Mesenchymal stem cell (in vitro differentiated cells and primary cell): ENCODE measurements at regions not wholly inside any gene's neighbourhood (a gene's known extent, or its start where the extent isn't known, plus 50 kb on each side); places are given as distances from the start of the nearest gene placed in this dataset.
A peak's percentile ranks its signal among the peaks of the same experiment; 100 is the strongest.

Experiments used
- DNase-seq: peaks from one replicate; pipeline ENCODE4 v3.0.0-alpha.2; 2013
- H2AFZ ChIP-seq: one replicate; pipeline ENCODE4 v1.6.1; 2013; ENCODE audit warnings: low read depth, mild to moderate bottlenecking, control low read depth, inconsistent platforms, low read length, moderate library complexity
- H2AK5ac ChIP-seq: 2 replicates; pipeline ENCODE4 v1.6.1; 2013; ENCODE audit warnings: low read length, moderate library complexity, mild to moderate bottlenecking, inconsistent platforms; ENCODE audit not compliant: severe bottlenecking
- H2BK120ac ChIP-seq: one replicate; pipeline ENCODE4 v1.6.1; 2013; ENCODE audit warnings: low read depth, mild to moderate bottlenecking, inconsistent platforms, low read length, moderate library complexity
- H2BK12ac ChIP-seq, 2 experiments: one replicate each; pipeline ENCODE4 v1.6.1; 2013; ENCODE audit warnings: inconsistent platforms in 2 of 2, low read length in 2 of 2, mild to moderate bottlenecking in 2 of 2, moderate library complexity in 2 of 2, control low read depth in 1 of 2
- H2BK15ac ChIP-seq: one replicate; pipeline ENCODE4 v1.6.1; 2013; ENCODE audit warnings: mild to moderate bottlenecking, low read depth, inconsistent platforms; ENCODE audit not compliant: poor library complexity, severe bottlenecking
- H2BK5ac ChIP-seq: 2 replicates; pipeline ENCODE4 v1.6.1; 2013; ENCODE audit warnings: low read depth, mild to moderate bottlenecking, low read length, control low read depth, inconsistent platforms; ENCODE audit not compliant: poor library complexity, severe bottlenecking
- H3K14ac ChIP-seq, 2 experiments: one replicate each; pipeline ENCODE4 v1.6.1; 2013; ENCODE audit warnings: inconsistent platforms in 2 of 2, low read length in 2 of 2, control low read depth in 1 of 2, mild to moderate bottlenecking in 1 of 2, moderate library complexity in 1 of 2
- H3K18ac ChIP-seq, 2 experiments: one replicate each; pipeline ENCODE4 v1.6.1; 2013; ENCODE audit warnings: inconsistent platforms in 2 of 2, low read length in 2 of 2, control low read depth in 1 of 2, low read depth in 1 of 2, mild to moderate bottlenecking in 1 of 2
- H3K23ac ChIP-seq, 2 experiments: one replicate each; pipeline ENCODE4 v1.6.1; 2013; ENCODE audit warnings: inconsistent platforms in 2 of 2, low read length in 2 of 2, mild to moderate bottlenecking in 2 of 2, moderate library complexity in 2 of 2, control low read depth in 1 of 2
- H3K27ac ChIP-seq: 2 replicates; pipeline ENCODE4 v1.5.1; 2013; ENCODE audit warnings: mild to moderate bottlenecking, moderate library complexity, low read length, control low read depth, inconsistent platforms; ENCODE audit not compliant: poor library complexity, severe bottlenecking
- H3K27me3 ChIP-seq, 2 experiments: 2 replicates each; pipeline versions ENCODE4 v1.6.1 to v1.7.0; 2013; ENCODE audit warnings: low read length in 2 of 2, mild to moderate bottlenecking in 2 of 2, moderate library complexity in 2 of 2, control low read depth in 1 of 2, inconsistent platforms in 1 of 2; ENCODE audit not compliant: control insufficient read depth in 1 of 2, insufficient read depth in 1 of 2
- H3K36me3 ChIP-seq, 2 experiments: 2 replicates each; pipeline versions ENCODE4 v1.6.1 to v1.7.0; 2013; ENCODE audit warnings: low read length in 2 of 2, control low read depth in 1 of 2, inconsistent platforms in 1 of 2, low read depth in 1 of 2, mild to moderate bottlenecking in 1 of 2; ENCODE audit not compliant: insufficient read depth in 2 of 2, control insufficient read depth in 1 of 2
- H3K4ac ChIP-seq, 2 experiments: one replicate each; pipeline ENCODE4 v1.6.1; 2013; ENCODE audit warnings: inconsistent platforms in 2 of 2, low read length in 2 of 2, mild to moderate bottlenecking in 2 of 2, moderate library complexity in 2 of 2, control low read depth in 1 of 2, low read depth in 1 of 2
- H3K4me1 ChIP-seq: 2 replicates; pipeline ENCODE4 v1.6.1; 2013; ENCODE audit warnings: low read depth, low read length, control low read depth; ENCODE audit not compliant: control insufficient read depth, insufficient read depth
- H3K4me2 ChIP-seq: 2 replicates; pipeline ENCODE4 v1.6.1; 2013; ENCODE audit warnings: low read length, mild to moderate bottlenecking, inconsistent platforms; ENCODE audit not compliant: poor library complexity, severe bottlenecking
- H3K4me3 ChIP-seq, 2 experiments: 2 replicates each; pipeline versions ENCODE4 v1.5.1 to v1.7.0; 2013; ENCODE audit warnings: low read length in 2 of 2, mild to moderate bottlenecking in 2 of 2, control low read depth in 1 of 2, low read depth in 1 of 2; ENCODE audit not compliant: insufficient read depth in 1 of 2
- H3K79me1 ChIP-seq: replicated peaks from 2 replicates; pipeline ENCODE4 v1.6.1; 2013; ENCODE audit warnings: mild to moderate bottlenecking, control low read depth, low read length, inconsistent platforms; ENCODE audit not compliant: poor library complexity, severe bottlenecking
- H3K9ac ChIP-seq: 2 replicates; pipeline ENCODE4 v1.7.0; 2013; ENCODE audit warnings: mild to moderate bottlenecking, low read length, moderate library complexity
- H3K9me3 ChIP-seq: 2 replicates; pipeline ENCODE4 v1.7.0; 2013; ENCODE audit warnings: mild to moderate bottlenecking, low read length; ENCODE audit not compliant: control insufficient read depth
- H4K8ac ChIP-seq: one replicate; pipeline ENCODE4 v1.6.1; 2013; ENCODE audit warnings: inconsistent platforms, mild to moderate bottlenecking, low read length, moderate library complexity
- H4K91ac ChIP-seq: one replicate; pipeline ENCODE4 v1.6.1; 2013; ENCODE audit warnings: mild to moderate bottlenecking, low read length, inconsistent platforms
- WGBS: methylation state at CpG from one replicate; pipeline ENCODE4 v1.1.7; 2013; ENCODE audit warnings: mixed read lengths; 5-methylcytosine and 5-hydroxymethylcytosine counted together

DNA sequence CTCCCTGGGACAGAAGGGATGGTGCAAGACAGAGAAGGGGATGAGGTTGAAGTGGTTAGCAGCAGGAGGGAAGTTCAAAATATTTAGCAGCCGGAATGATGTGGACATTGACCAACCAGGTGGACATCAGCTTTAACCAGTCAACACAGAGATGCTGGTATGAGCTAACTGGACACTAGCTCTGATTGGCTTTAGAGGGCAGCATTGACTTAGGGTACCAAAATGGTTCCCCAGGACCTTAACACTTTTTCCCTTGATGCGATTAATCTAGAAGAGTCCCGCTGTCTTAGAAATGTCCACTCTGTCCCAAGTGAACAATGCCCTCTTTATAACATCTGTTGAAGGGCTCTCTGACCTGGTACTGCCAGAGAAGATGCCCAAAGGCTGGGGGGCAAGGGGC, 134.0 kb upstream of the GSC start:
- Histone ChIP-seq H3K27me3 (peaks cover 0 to 23% of the 10 kb centered on the region in 2 experiments), H3K27ac (peak overlapping the region; percentile 85), H3K4me1 (peaks cover 5% of the 10 kb centered on the region), H3K4ac (no peak overlapping the region), H2BK120ac (no peak overlapping the region), H2AK5ac (peak overlapping the region; percentile 69), H2BK12ac (no peak overlapping the region), H2BK15ac (no peak overlapping the region), H2BK5ac (peak overlapping the region; percentile 85), H4K8ac (no peak overlapping the region), H3K9ac (no peak overlapping the region), H3K4me3 (no peak overlapping the region), H3K9me3 (no peaks in the 10 kb centered on the region), H3K18ac (no peak overlapping the region), H3K14ac (no peak overlapping the region), H3K4me2 (no peak overlapping the region), H2AFZ (no peak overlapping the region), H3K36me3 (no peaks in the 10 kb centered on the region), H3K23ac (no peak overlapping the region), H3K79me1 (no peaks in the 10 kb centered on the region), H4K91ac (no peak overlapping the region)
- DNase-seq, result no peak
- 73% methylated on average over 3 of the region's 3 CpGs for WGBS

DNA sequence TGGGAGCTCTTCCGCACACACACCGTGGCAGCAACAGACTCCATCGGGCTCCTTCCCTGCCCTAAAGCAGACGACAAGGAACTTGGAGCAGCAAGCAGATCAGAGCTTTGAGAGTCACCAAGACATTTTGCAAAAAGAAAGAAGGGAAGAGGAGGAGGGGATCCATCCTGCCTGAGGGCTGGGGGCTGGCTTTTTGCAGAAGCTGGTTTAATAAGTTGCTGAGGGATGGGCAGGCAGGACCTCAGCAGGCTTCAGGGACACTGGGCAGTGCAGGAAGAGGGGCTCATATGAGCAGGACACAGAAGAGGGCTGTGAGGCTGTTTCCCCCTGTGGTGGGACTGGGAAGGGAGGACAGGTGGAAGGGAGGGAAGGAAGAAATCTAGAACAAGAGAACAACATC, 133.4 kb upstream of the GSC start:
- WGBS, result 88% methylated on average over 4 of the region's 4 CpGs
- no peak overlapping the region for H2BK15ac ChIP-seq
- peaks cover 5% of the 10 kb centered on the region for H3K4me1 ChIP-seq

DNA sequence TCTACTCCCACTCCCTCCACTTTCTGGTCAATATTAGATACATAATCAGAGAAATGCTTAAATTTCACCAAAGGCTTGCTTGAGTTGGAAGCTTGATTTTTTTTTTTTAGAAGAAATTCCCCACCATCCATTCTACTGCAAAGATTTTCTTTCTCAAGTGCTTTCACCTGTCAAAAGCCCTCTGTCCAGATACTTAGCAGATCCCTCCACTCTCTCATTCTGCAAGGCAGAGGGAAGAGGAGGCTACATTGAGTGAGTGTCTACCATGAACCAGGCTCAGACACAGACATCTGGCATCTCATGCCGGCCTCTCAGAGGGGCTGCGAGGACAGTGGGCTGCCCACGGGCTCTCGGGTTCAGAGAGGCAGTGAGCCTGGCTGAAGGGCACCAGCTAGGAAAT, 127.6 kb upstream of the GSC start:
- H3K23ac ChIP-seq, result no peak overlapping the region
- no peak overlapping the region for H4K8ac ChIP-seq
- no peak overlapping the region for H2BK120ac ChIP-seq
- H2AFZ ChIP-seq, result no peak overlapping the region
- no peak overlapping the region for H3K27ac ChIP-seq
- no peaks in the 10 kb centered on the region for H3K36me3 ChIP-seq
- no peak overlapping the region for H3K4ac ChIP-seq
- no peak overlapping the region for H2BK12ac ChIP-seq
- H3K9me3 ChIP-seq, result peaks cover 11% of the 10 kb centered on the region
- H3K4me1 ChIP-seq, result no peaks in the 10 kb centered on the region
- no peak overlapping the region for H3K9ac ChIP-seq
- H4K91ac ChIP-seq, result no peak overlapping the region
- no peaks in the 10 kb centered on the region for H3K79me1 ChIP-seq
- no peak overlapping the region for H3K14ac ChIP-seq
- H2AK5ac ChIP-seq, result no peak overlapping the region
- H2BK5ac ChIP-seq, result no peak overlapping the region
- H3K4me3 ChIP-seq, result no peak overlapping the region
- no peak for DNase-seq
- no peak overlapping the region for H3K18ac ChIP-seq
- H3K27me3 ChIP-seq, result peaks cover under 1 to 50% of the 10 kb centered on the region in 2 experiments
- no peak overlapping the region for H3K4me2 ChIP-seq
- WGBS, result 68% methylated on average over 4 of the region's 4 CpGs
- no peak overlapping the region for H2BK15ac ChIP-seq

More for the DNA sequence above, 133.4 kb upstream of the GSC start:
- no peaks in the 10 kb centered on the region for H3K79me1 ChIP-seq
- H2AFZ ChIP-seq, result no peak overlapping the region
- H2BK120ac ChIP-seq, result no peak overlapping the region
- H3K4ac ChIP-seq, result no peak overlapping the region
- peak overlapping the region; percentile 12 for H2AK5ac ChIP-seq
- H3K23ac ChIP-seq, result no peak overlapping the region
- no peak overlapping the region for H3K14ac ChIP-seq
- H3K4me3 ChIP-seq, result no peak overlapping the region
- H3K18ac ChIP-seq, result no peak overlapping the region
- no peak overlapping the region for H2BK5ac ChIP-seq
- H3K36me3 ChIP-seq, result no peaks in the 10 kb centered on the region
- peaks cover 0 to 26% of the 10 kb centered on the region in 2 experiments for H3K27me3 ChIP-seq
- H3K9me3 ChIP-seq, result no peaks in the 10 kb centered on the region
- H4K91ac ChIP-seq, result no peak overlapping the region
- no peak overlapping the region for H3K27ac ChIP-seq
- H3K9ac ChIP-seq, result no peak overlapping the region
- H3K4me2 ChIP-seq, result no peak overlapping the region
- no peak for DNase-seq
- no peak overlapping the region for H2BK12ac ChIP-seq
- H4K8ac ChIP-seq, result no peak overlapping the region

DNA sequence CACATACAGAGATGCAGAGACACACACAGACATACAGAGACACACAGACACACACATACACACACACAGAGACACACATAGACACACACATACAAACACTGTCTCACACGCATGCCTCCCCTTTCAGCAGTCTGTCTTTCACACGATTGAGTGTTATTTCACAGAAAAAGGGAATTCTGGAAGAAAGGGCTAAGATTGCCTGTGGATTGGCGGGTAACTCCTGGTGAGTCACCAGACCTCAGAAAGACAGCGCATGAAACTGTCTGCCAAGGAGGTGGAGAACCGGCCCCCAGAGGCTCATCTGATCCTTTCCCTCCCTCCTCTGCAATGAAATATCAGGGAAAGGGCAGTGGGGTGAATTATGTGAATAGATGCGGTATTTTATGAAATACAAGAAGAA, 127.2 kb upstream of the GSC start:
- no peaks in the 10 kb centered on the region for H3K36me3 ChIP-seq

More for the DNA sequence above, 127.2 kb upstream of the GSC start:
- Histone ChIP-seq H3K9ac (peak overlapping the region; percentile 7), H2AK5ac (no peak overlapping the region), H3K18ac (no peak overlapping the region), H2BK5ac (no peak overlapping the region), H2BK12ac (no peak overlapping the region), H3K4ac (no peak overlapping the region), H2AFZ (no peak overlapping the region), H4K8ac (no peak overlapping the region), H3K79me1 (no peaks in the 10 kb centered on the region), H2BK120ac (no peak overlapping the region), H2BK15ac (no peak overlapping the region), H3K27me3 (peaks cover 4 to 53% of the 10 kb centered on the region in 2 experiments), H3K9me3 (peaks cover 11% of the 10 kb centered on the region), H3K4me2 (no peak overlapping the region), H3K14ac (no peak overlapping the region), H3K4me1 (no peaks in the 10 kb centered on the region), H3K27ac (no peak overlapping the region), H3K4me3 (peak overlapping the region in 1 of 2 experiments; percentile 12), H4K91ac (no peak overlapping the region), H3K23ac (no peak overlapping the region)
- no peak for DNase-seq
- 65% methylated on average over 3 of the region's 6 CpGs for WGBS
